Cerebellar cortex (tissue), 1 donor: ENCODE measurements at regions not wholly inside any gene's neighbourhood (a gene's known extent, or its start where the extent isn't known, plus 50 kb on each side); places are given as distances from the start of the nearest gene placed in this dataset.

Experiments
- DNase-seq: peaks from one replicate; pipeline ENCODE4 v3.0.0-alpha.2; 2015; ENCODE audit warnings: low spot score

DNA sequence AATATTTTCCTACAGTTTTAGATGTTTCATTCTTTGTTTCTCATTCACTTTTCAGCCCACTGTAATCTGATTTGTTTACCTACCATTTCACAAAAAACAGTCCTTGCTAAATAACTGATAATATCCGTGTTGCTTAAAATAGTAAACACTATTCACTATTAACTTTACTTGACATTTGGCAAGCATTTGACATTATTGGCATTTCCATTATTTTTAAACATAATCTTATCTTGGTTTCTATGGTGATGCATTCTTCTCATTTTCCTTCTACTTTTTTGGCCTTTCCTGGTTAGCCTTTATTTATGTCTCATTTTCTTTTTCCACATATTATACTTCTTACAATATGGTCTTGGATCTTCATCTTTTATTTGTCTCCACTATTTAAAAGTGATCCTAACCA lies 715.3 kb downstream of the DNAJB9 start:
- no peak for DNase-seq

DNA sequence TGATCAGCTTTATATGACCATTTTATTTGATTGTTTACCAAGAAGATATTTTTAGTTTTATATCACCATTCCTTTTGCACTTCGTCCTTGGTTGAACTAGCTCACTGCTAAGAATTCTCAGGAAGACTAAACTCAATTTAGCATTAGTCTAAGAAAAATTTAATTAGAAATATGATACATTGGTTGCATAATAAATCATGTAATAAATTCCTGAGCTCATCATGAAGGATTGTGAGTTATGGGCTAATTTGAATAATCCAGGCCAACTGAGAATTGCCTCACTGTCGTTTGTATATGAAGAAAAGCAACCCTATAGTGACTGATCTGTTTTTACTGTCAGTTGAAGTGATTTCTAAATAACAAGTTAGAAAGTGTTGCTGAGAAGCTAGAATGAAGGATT lies 725.5 kb downstream of the DNAJB9 start:
- DNase-seq = no peak

- DNase-seq = no peak
These were observed 739.1 kb downstream of the DNAJB9 start for GRCh38 chr7:109308816-109309215.

DNA sequence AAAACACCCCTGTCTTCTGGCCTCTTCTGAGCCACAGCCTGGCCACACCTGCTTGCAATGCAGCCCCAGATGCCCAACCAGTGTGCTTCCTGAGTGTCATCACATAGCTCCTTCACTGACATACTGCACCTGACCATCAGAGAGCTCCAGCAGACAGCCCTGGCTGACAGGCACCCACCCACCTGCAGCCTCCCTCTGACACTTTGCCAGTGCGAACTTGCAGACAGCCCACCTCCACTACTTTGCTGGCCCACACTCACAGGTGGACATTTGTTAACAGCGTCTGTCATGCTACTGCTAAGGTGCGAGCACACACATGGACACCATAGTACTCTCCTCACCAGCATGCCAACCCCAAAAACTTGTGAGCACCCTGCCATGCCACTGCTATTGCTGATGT lies 740.1 kb downstream of the DNAJB9 start:
- DNase-seq = no peak

DNA sequence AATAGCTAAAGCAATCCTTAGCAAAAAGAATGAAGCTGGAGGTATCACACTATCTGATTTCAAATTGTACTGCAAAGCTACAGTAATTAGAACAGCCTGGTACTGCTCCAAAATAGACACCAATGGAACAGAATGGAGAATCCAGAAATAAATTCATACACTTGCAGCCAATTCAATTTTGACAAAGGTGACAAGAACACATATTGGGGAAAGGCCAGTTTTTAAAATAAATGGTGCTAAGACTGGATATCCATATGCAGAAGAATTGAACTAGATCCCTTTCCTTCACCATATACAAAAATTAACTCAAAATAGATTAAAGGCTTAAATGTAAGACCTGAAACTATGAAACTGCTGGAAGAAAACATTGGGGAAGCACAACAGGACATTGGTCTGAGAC lies 748.5 kb downstream of the DNAJB9 start:
- no peak for DNase-seq

- no peak for DNase-seq
These were observed 753.2 kb downstream of the DNAJB9 start for GRCh38 chr7:109322833-109323232.

DNA sequence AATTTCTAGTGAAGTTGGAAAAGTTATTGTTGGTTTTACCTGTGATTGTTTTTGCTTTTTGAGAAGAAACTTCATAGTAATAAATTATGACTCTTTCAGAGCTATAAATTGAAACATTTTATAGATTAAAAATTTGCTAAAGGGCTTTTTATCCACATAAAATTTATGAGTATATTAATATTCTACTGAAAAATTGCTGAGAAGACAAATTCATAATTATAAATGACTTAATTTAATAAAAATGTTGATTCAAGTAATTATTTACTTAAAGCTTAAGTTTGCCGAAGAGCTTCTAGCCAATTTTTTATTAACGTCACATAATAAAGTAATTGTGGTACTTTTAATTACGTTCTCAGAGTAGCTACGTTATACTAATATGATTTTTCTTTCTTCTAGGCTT lies 761.7 kb downstream of the DNAJB9 start:
- no peak for DNase-seq

GRCh38 chr7:109335951-109336350 lies 766.3 kb downstream of the DNAJB9 start:
- no peak for DNase-seq

- no peak for DNase-seq
These were observed 766.9 kb downstream of the DNAJB9 start for GRCh38 chr7:109336531-109336930.

DNA sequence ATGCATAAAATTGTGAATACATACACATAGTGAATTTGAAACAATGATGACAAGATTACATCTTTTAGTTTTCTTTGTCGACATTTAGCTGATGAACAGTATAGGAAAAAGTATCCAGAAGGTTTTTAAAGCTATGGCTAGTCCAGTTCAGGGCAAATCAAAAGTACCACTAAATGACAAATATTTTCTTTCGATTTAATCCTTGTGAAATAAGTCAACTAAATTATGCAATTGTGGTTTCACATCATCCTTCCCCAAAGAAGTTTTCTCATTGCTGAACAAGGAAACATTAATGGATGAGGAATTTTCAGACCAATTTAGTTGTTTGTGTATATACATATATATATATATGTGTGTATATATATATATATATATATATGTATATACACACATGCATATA lies 774.0 kb downstream of the DNAJB9 start:
- no peak for DNase-seq

DNA sequence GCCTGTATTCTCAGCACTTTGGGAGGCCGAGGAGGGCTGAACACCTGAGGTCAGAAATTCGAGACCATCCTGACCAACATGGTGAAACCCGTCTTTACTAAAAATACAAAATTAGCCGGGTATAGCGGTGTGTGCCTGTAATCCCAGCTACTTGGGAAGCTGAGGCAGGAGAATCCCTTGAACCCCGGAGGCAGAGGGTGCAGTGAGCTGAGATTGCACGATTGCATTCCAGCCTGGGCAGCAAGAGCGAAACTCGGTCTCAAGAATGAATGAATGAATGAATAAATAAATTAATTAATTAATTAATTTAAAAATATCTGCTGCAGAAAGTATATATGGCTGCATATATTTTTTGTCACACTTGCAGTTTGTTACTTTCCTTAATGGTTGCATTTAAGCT lies 781.8 kb downstream of the DNAJB9 start:
- no peak for DNase-seq

GRCh38 chr7:109354000-109354399 lies 784.3 kb downstream of the DNAJB9 start:
- no peak for DNase-seq

DNA sequence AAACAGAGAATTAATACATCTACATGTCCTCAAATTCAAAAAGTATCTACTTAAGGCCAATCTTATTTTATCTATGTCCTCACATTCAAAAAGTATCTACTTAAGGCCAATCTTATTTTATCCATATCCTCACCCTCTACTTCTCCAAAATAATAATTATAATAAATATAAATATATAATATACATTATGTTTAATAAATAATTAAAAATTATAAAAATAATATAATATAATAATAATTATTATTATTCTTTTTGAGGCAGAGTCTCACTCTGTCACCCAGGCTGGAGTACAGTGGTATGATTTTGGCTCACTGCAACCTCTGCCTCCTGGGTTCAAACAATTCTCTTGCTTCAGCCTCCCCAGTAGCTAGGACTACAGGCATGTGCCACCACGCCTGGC lies 784.9 kb downstream of the DNAJB9 start:
- DNase-seq = no peak

DNA sequence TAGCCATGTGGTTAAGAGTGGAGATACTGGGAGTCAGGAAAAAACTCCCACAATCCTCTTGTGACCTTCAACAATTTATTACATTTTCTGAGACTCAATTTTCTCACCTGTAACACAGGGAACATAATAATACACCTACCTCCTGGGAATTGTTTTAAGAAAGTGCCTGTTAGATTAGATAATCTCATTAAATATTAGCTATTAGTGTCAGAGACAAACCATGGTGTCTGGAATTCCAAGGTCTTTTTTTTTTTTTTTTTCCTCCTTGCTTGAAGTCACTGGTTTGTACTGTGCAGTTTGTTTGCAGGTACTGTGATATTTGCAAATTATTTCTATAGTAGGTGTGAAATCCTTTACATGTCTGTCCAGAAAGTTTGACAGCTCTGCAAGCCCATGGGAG lies 806.1 kb downstream of the DNAJB9 start:
- DNase-seq = no peak

GRCh38 chr7:109376576-109376975 lies 806.9 kb downstream of the DNAJB9 start:
- no peak for DNase-seq

- DNase-seq = no peak
These were observed 807.6 kb downstream of the DNAJB9 start for GRCh38 chr7:109377076-109377884.

- DNase-seq = no peak
These were observed 817.3 kb downstream of the DNAJB9 start for GRCh38 chr7:109386959-109387358.

GRCh38 chr7:109387530-109387929 lies 817.9 kb downstream of the DNAJB9 start:
- no peak for DNase-seq

DNA sequence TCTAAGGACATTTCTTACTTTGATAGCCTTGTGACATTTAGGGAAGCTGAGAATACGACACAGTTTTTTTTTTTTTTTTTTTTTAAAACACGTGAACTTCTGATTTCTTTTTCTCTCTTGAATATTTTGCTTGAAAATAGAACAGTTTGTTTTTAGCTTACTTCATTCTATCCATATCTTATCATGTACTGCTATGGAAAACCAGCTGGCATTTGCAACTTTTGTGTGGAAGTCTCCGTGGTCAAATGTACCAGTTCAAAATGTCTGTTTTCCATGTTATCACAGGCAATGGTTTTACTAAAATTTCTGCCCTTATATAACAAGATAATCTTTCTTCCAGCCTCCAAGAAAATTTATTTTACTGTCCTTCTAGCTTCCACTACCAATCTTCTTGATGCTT lies 821.6 kb downstream of the DNAJB9 start:
- DNase-seq = no peak

- no peak for DNase-seq
These were observed 832.4 kb downstream of the DNAJB9 start for GRCh38 chr7:109402107-109402506.

- DNase-seq = no peak
These were observed 838.1 kb downstream of the DNAJB9 start for GRCh38 chr7:109407756-109408155.

DNA sequence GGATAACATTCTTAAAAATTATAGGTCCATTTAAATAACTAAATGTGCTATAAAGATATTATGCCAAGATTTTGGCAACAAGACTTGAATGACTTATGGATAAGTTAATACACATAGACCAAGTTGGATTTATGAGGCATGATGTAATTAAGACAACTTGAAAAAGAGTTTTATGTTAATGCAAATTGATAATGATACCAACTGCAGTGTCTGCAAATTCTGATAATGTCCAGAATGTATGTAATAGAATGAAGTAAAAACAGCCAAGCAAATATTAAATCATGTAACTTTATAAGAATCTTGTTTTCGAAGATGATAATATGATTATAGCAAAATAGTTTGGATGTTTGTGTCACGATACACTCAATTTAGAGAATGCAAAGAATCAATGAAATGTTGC lies 868.3 kb downstream of the DNAJB9 start:
- DNase-seq = no peak

DNA sequence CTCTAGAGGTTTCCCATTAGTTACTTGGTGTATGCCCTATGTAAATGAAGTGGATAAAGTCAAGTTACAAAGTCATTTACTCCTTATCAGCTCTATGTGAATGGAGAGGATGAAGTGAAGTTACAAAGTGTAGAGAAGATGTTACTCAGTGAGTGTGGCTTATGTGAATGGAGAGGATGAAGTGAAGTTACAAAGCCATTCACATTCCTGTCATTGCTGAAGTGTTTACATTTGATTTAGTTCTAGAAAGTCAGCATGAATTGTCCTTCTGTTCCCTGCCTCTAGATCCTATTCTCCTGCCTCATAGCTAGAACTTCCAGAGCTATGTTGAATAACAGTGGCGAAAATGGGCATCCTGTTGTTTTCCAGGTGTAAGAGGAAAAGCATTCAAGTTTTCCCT lies 880.1 kb downstream of the DNAJB9 start:
- DNase-seq = no peak

GRCh38 chr7:109456116-109456515 lies 886.4 kb downstream of the DNAJB9 start:
- no peak for DNase-seq
